ENCODE measurements at regions not wholly inside any gene's neighbourhood (a gene's known extent, or its start where the extent isn't known, plus 50 kb on each side); places are given as distances from the start of the nearest gene placed in this dataset.

- no peak for DNase-seq
Observed at GRCh38 chr11:121775276-121775675, 322.5 kb upstream of the SORL1-AS1 start.

GRCh38 chr11:121773076-121773475 is 320.3 kb upstream of the SORL1-AS1 start:
- DNase-seq = no peak

GRCh38 chr11:121770939-121771595 is 318.3 kb upstream of the SORL1-AS1 start:
- no peak for DNase-seq

GRCh38 chr11:121769191-121769590 is 316.4 kb upstream of the SORL1-AS1 start:
- no peak for DNase-seq

GRCh38 chr11:121767433-121767832 is 314.7 kb upstream of the SORL1-AS1 start:
- no peak for DNase-seq

- no peak for DNase-seq
Observed at GRCh38 chr11:121766991-121767390, 314.2 kb upstream of the SORL1-AS1 start.

GRCh38 chr11:121766166-121766565 is 313.4 kb upstream of the SORL1-AS1 start:
- DNase-seq = no peak

GRCh38 chr11:121763526-121763925 is 310.8 kb upstream of the SORL1-AS1 start:
- no peak for DNase-seq

- no peak for DNase-seq
Observed at GRCh38 chr11:121762820-121763219, 310.1 kb upstream of the SORL1-AS1 start.

GRCh38 chr11:121761186-121761585 is 308.4 kb upstream of the SORL1-AS1 start:
- no peak for DNase-seq

- DNase-seq = no peak
Observed at GRCh38 chr11:121757480-121758125, 304.8 kb upstream of the SORL1-AS1 start.

GRCh38 chr11:121755906-121756305 is 303.1 kb upstream of the SORL1-AS1 start:
- DNase-seq = no peak

GRCh38 chr11:121755191-121755590 is 302.4 kb upstream of the SORL1-AS1 start:
- DNase-seq = no peak

GRCh38 chr11:121754598-121754997 is 301.8 kb upstream of the SORL1-AS1 start:
- no peak for DNase-seq

GRCh38 chr11:121749691-121750090 is 296.9 kb upstream of the SORL1-AS1 start:
- DNase-seq = no peak

- DNase-seq = no peak
Observed at GRCh38 chr11:121748068-121748467, 295.3 kb upstream of the SORL1-AS1 start.

- no peak for DNase-seq
Observed at GRCh38 chr11:121743285-121743684, 290.5 kb upstream of the SORL1-AS1 start.

GRCh38 chr11:121741761-121742361 is 289.1 kb upstream of the SORL1-AS1 start:
- DNase-seq = no peak

GRCh38 chr11:121741351-121741760 is 288.6 kb upstream of the SORL1-AS1 start:
- DNase-seq = no peak

- DNase-seq = no peak
Observed at GRCh38 chr11:121740902-121741301, 288.1 kb upstream of the SORL1-AS1 start.

GRCh38 chr11:121733858-121734257 is 281.1 kb upstream of the SORL1-AS1 start:
- DNase-seq = no peak

GRCh38 chr11:121727942-121728341 is 275.2 kb upstream of the SORL1-AS1 start:
- DNase-seq = no peak

- DNase-seq = no peak
Observed at GRCh38 chr11:121723246-121723741, 270.5 kb upstream of the SORL1-AS1 start.

Measured in NCI-H446 treated with DMSO at 0.1 percent for 48 hours (cell line).